AG09309 (cell line): ENCODE measurements at regions not wholly inside any gene's neighbourhood (a gene's known extent, or its start where the extent isn't known, plus 50 kb on each side); places are given as distances from the start of the nearest gene placed in this dataset.
"Not testable (repeated sequence)": the region's sequence is repeated elsewhere in the genome, so short reads cannot be mapped to it uniquely, and the experiment has no call there.

ENCODE experiments used
- DNase-seq: peaks from one replicate; pipeline ENCODE4 v3.0.0-alpha.2; 2010; ENCODE audit warnings: low read depth
- H3K4me3 ChIP-seq: 2 replicates; pipeline ENCODE4 v1.5.1; 2011; ENCODE audit warnings: mild to moderate bottlenecking, low read depth, low read length, moderate library complexity; ENCODE audit not compliant: control insufficient read depth
- CTCF ChIP-seq: IDR thresholded peaks from 2 replicates; pipeline ENCODE4 v1.5.1; 2011; ENCODE audit warnings: mild to moderate bottlenecking, low read depth, low read length, inconsistent platforms; ENCODE audit not compliant: insufficient read depth, control insufficient read depth; ENCODE audit errors: missing control alignments

- no peak for DNase-seq
- TF ChIP-seq CTCF = no peak
- H3K4me3 ChIP-seq = no peak overlapping the region
These were observed 121.3 kb downstream of the RAMP3 start for GRCh38 chr7:45278763-45279398.

GRCh38 chr7:45289611-45290010 lies 132.0 kb downstream of the RAMP3 start:
- not testable (repeated sequence) for H3K4me3 ChIP-seq

GRCh38 chr7:45290880-45291279 lies 133.3 kb downstream of the RAMP3 start:
- no peak for TF ChIP-seq CTCF
- DNase-seq = no peak
- no peak overlapping the region for H3K4me3 ChIP-seq

More at GRCh38 chr7:45289611-45290010, 132.0 kb downstream of the RAMP3 start:
- not testable (repeated sequence) for DNase-seq

- H3K4me3 ChIP-seq = no peak overlapping the region
- TF ChIP-seq CTCF = no peak
- DNase-seq = no peak
These were observed 134.9 kb downstream of the RAMP3 start for GRCh38 chr7:45292481-45292880.

- TF ChIP-seq CTCF = no peak
- DNase-seq = no peak
- no peak overlapping the region for H3K4me3 ChIP-seq
These were observed 135.8 kb downstream of the RAMP3 start for GRCh38 chr7:45293295-45293942.

GRCh38 chr7:45294559-45294958 lies 137.0 kb downstream of the RAMP3 start:
- TF ChIP-seq CTCF = no peak
- no peak overlapping the region for H3K4me3 ChIP-seq
- DNase-seq = no peak

- no peak overlapping the region for H3K4me3 ChIP-seq
- no peak for TF ChIP-seq CTCF
These were observed 137.6 kb downstream of the RAMP3 start for GRCh38 chr7:45295222-45295621.

More at GRCh38 chr7:45295222-45295621, 137.6 kb downstream of the RAMP3 start:
- DNase-seq = no peak
